ENCODE measurements at regions not wholly inside any gene's neighbourhood (a gene's known extent, or its start where the extent isn't known, plus 50 kb on each side); places are given as distances from the start of the nearest gene placed in this dataset.

DNA sequence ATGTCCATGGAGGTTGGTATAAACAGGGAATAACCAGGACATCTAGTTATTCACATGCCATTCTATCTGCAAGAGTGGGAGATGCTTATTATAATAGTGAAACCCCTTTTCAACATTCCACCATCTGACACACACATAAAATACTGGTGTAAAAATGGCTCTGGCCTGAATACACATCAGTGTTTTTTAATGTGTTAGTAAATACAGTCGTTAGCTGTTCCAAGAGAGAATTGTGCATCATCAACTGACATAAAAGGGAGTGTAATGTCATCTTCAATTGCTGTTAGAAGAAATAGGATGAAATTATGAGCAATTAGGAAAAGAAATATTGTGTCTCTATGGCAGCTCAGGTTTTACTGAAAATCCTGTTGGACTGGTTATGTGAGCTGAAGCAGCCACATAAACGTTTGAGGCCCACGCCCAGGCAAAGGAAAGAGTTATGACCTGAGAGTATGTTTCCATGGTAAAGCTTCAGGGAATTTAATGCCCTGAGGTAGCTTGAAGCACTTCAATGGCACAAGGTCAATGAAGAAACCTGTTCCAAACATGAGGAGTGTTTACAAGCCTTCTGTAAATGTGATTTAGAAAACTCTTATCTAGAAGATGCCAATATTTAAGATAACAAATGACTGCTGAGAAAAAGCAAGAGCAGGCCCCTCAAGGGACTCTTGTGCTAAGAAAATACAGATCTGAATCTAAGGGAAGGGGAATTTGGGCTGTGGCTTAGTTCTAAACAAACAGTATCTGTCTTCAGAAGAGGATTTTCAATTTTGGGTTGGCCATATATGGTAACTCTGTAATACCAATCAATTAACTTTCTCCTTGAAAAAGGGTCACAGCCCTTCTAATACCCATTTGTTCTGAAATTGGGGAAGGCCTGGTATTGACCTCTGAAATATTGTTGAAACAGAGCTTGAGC is 384.3 kb downstream of the SEC16B start:
- TF ChIP-seq, protein P1, sequence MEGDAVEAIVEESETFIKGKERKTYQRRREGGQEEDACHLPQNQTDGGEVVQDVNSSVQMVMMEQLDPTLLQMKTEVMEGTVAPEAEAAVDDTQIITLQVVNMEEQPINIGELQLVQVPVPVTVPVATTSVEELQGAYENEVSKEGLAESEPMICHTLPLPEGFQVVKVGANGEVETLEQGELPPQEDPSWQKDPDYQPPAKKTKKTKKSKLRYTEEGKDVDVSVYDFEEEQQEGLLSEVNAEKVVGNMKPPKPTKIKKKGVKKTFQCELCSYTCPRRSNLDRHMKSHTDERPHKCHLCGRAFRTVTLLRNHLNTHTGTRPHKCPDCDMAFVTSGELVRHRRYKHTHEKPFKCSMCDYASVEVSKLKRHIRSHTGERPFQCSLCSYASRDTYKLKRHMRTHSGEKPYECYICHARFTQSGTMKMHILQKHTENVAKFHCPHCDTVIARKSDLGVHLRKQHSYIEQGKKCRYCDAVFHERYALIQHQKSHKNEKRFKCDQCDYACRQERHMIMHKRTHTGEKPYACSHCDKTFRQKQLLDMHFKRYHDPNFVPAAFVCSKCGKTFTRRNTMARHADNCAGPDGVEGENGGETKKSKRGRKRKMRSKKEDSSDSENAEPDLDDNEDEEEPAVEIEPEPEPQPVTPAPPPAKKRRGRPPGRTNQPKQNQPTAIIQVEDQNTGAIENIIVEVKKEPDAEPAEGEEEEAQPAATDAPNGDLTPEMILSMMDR (IDR thresholded peaks at IDR 0.05): no peak

DNA sequence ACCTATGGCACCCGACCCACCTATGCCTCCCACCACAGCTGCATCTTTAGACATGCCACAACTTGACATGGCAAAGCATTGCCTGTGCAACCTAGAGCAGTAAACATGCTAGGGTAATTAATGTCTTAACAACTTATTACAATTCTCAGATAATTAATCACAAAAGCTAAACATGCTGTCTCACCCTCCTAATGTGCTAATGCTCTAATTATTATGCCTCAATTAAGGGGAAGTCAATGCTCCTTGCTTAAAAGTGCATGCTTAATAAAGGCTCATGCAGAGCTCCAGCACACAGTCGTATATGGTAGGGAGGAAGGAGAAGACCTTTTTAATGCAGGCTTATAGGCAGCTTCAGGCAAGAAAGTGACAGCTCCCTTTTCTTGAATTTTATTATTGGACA is 396.0 kb downstream of the SEC16B start:
- TF ChIP-seq, protein P1 (IDR thresholded peaks at IDR 0.05): no peak

DNA sequence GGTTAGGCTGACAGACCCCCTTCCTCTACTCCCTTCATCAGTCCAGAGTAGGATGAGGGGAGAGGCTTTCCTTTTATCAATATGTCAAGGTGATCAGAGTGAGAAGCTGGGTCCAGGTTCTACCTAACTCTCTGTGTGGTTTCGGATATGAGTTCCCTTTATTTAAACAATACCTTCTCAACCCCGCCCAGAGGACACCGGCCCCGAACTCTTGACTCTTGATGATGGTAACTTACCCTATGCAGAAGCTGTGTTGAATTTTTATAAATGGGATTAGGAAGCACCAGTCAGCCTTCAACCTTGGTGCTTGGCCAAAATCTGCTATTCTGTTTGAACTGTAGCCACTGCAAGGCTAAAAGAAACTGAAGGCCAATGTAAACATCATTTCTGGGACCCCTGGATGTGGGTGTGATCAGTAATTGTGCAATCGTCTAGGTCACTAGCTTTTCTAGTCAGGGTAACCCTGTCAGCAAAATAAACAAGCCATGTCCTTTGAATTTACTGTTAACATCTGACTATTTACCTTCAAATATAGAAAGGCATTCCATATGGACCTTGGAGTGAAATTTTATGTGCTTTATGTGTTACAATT is 398.3 kb downstream of the SEC16B start:
- TF ChIP-seq, protein P1 (IDR thresholded peaks at IDR 0.05): no peak

DNA sequence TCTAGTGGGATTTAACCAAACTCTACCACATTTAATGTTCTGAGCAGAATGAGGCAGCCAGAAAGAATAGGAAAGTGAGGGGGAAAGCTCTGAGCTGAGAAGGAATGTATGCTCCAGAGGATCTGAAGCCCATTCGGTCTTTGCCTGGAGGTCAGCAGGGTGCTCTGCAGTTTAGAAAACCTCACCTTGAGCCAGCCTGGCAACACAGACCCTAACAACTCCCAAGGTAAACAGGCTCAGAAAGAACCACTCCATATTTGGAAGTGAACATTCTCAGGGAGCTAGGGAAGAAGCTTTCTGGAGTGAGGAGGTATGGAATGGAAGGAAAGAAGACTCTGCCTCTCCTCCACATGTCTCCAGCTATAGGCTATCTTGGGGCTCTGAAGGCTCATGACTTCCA is 398.8 kb downstream of the SEC16B start:
- TF ChIP-seq, protein P1 (IDR thresholded peaks at IDR 0.05): no peak

DNA sequence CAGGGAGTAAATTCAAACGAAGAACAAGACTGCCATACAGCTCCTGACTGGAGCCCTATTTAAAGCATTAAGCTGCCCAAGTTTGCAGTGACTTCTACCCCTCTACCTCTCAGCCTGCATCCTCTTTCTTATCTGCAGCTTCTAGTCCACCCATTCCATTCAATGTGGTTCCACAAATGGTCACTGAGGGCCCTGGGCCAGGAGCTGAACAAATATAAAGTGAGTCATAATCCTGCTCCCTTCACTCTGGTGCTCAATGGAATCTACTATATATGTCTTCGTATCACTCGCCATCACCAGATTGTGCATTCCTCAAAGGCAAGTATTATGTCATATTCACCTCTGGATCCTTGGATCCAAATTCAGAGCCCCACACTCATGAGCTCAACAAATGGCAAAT is 398.7 kb downstream of the BRINP2 start:
- TF ChIP-seq, protein P1 (IDR thresholded peaks at IDR 0.05): no peak

DNA sequence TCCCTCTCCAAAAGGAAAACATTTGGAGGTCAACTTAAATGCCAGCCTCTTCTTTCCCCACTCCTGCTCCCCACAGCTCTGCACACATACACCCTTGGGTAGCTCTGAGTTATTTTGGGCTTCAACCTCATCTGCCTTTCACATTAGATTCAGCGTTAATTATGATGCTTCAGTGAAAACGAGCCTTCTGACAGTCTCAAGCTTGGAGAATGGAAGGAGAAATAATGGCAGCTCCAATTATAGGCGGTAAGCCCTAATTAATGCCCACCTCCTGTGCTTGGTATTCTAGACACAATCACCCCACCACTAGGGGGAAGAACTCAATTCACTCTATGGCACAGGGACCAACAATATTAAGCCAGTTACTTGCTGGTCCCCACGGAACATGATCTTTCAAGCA is 397.9 kb downstream of the BRINP2 start:
- TF ChIP-seq, protein P1 (IDR thresholded peaks at IDR 0.05): peak; percentile 17; the same call in 1 of the 2 replicates

DNA sequence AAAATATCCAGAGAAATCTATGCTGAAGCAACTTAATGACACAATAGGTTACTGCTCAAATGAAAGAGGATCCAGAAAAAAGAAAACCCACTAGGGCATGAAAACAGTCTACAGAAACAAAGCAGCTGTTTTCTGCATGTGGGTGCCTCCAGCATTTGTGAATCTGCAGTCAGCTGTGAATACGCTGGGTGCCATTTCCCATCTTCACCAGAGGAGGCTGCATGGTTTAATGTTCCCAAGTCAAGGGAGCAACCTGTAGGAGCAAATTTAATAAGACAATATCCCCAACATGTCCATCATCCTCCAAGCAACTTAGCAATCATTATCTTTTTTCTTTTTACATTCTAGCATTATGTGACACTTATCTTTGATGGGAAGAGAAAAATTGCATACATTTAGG is 396.6 kb downstream of the BRINP2 start:
- TF ChIP-seq, protein P1 (IDR thresholded peaks at IDR 0.05): peak; percentile 19; the same call in 1 of the 2 replicates

All from LNCAP (cell line).